ENCODE measurements at regions not wholly inside any gene's neighbourhood (a gene's known extent, or its start where the extent isn't known, plus 50 kb on each side); places are given as distances from the start of the nearest gene placed in this dataset.
A peak's percentile ranks its signal among the peaks of the same experiment; 100 is the strongest.

DNA sequence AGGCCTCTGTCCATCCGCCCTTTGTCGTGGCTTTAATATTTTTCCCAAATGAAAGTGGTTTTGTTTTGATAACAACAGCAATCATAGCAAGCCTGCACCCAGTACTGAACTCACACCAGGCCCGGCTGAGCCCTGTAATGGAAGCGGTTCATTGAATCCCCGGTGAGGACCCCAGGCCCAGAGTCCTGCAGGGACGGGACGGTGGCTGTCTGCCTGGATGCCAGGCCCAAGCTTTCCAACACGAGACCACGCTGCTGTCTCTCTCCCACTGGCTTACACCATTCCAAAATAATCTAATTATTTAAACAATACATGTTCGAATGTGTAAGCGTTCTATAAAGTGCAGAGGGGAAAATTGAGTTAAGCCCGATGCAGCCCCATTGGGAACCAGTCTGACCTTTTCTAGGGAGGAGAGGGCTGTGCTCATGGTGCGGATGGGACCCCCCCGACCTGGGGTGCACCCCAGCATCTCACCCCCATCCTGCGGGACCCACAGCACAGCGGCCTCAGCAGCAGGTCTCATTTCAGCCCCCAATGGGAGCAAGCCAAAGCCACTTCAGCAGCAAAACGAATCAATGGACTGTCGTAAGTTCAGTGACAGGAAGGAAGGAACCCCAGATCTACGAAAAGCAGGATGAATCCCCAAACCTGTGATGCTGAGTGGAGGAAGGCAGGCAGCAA, 1046.9 kb downstream of the BRD1 start:
- Mint-ChIP-seq H3K27me3 (peaks cover 5 to 61% (median 11%) of the 10 kb centered on the region in 5 donors), H3K27ac (no peak overlapping the region), H3K9me3 (peaks cover 0 to 21% (median 7%) of the 10 kb centered on the region in 9 donors), H3K4me3 (no peak overlapping the region), H3K4me1 (no peaks in the 10 kb centered on the region), H3K36me3 (peaks cover 0 to 14% (median 2%) of the 10 kb centered on the region in 3 donors)
- ATAC-seq (no peak), DNase-seq (peak in 1 of 10 donors; percentile 26)
- POLR2A ChIA-PET = no interaction called here

- POLR2A ChIA-PET = no interaction called here
- peak in 1 of 10 donors; percentile 35 for DNase-seq
- peaks cover 0 to 14% (median 2%) of the 10 kb centered on the region in 3 donors for H3K36me3 Mint-ChIP-seq
- no peak overlapping the region for H3K27ac Mint-ChIP-seq
- H3K9me3 Mint-ChIP-seq = peaks cover 0 to 21% (median 7%) of the 10 kb centered on the region in 9 donors
- ATAC-seq = no peak
- H3K4me3 Mint-ChIP-seq = no peak overlapping the region
- H3K27me3 Mint-ChIP-seq = peaks cover 6 to 60% (median 11%) of the 10 kb centered on the region in 5 donors
- no peaks in the 10 kb centered on the region for H3K4me1 Mint-ChIP-seq
Measured at GRCh38 chr22:48779661-48780596, 1047.7 kb downstream of the BRD1 start.

GRCh38 chr22:48779211-48779643, 1048.4 kb downstream of the BRD1 start:
- ATAC-seq (no peak), DNase-seq (peak in 1 of 10 donors; percentile 32)
- no peaks in the 10 kb centered on the region for H3K4me1 Mint-ChIP-seq
- H3K27ac Mint-ChIP-seq = no peak overlapping the region
- H3K9me3 Mint-ChIP-seq = peaks cover 0 to 21% (median 7%) of the 10 kb centered on the region in 9 donors
- H3K4me3 Mint-ChIP-seq = no peak overlapping the region
- POLR2A ChIA-PET = no interaction called here
- peaks cover 0 to 14% (median 2%) of the 10 kb centered on the region in 3 donors for H3K36me3 Mint-ChIP-seq
- peaks cover 8 to 54% (median 11%) of the 10 kb centered on the region in 5 donors for H3K27me3 Mint-ChIP-seq

- H3K4me1 Mint-ChIP-seq = no peaks in the 10 kb centered on the region
- peak in 1 of 10 donors; percentile 32 for DNase-seq
- H3K27ac Mint-ChIP-seq = no peak overlapping the region
- peaks cover 0 to 14% (median 2%) of the 10 kb centered on the region in 3 donors for H3K36me3 Mint-ChIP-seq
- H3K4me3 Mint-ChIP-seq = no peak overlapping the region
- H3K27me3 Mint-ChIP-seq = peaks cover 11 to 47% (median 16%) of the 10 kb centered on the region in 5 donors
- ATAC-seq = no peak
- H3K9me3 Mint-ChIP-seq = peaks cover 0 to 21% (median 7%) of the 10 kb centered on the region in 9 donors
- POLR2A ChIA-PET = no interaction called here
Measured at GRCh38 chr22:48778308-48779195, 1049.1 kb downstream of the BRD1 start.

GRCh38 chr22:48772286-48772907, 1055.3 kb downstream of the BRD1 start:
- H3K9me3 Mint-ChIP-seq = peaks cover 4 to 41% (median 22%) of the 10 kb centered on the region in 9 donors
- peak in 1 of 10 donors; percentile 55 for DNase-seq
- no peaks in the 10 kb centered on the region for H3K4me1 Mint-ChIP-seq
- H3K36me3 Mint-ChIP-seq = peaks cover 0 to 14% (median 2%) of the 10 kb centered on the region in 3 donors
- H3K4me3 Mint-ChIP-seq = no peak overlapping the region
- no peak overlapping the region for H3K27ac Mint-ChIP-seq
- POLR2A ChIA-PET = no interaction called here
- ATAC-seq = no peak
- peaks cover 0 to 17% (median 13%) of the 10 kb centered on the region in 5 donors for H3K27me3 Mint-ChIP-seq

- Mint-ChIP-seq H3K9me3 (peaks cover 0 to 49% (median 19%) of the 10 kb centered on the region in 9 donors), H3K4me1 (no peaks in the 10 kb centered on the region), H3K36me3 (peaks cover 0 to 11% (median 0%) of the 10 kb centered on the region in 3 donors), H3K27ac (no peak overlapping the region), H3K4me3 (no peak overlapping the region), H3K27me3 (peaks cover 0 to 12% (median 3%) of the 10 kb centered on the region in 5 donors)
- no peak for ATAC-seq
- POLR2A ChIA-PET = no interaction called here
- DNase-seq = peak in 1 of 10 donors; percentile 31
Measured at GRCh38 chr22:48765595-48765994, 1062.1 kb downstream of the BRD1 start.

GRCh38 chr22:48761546-48761945, 1066.1 kb downstream of the BRD1 start:
- DNase-seq (peak in 1 of 10 donors; percentile 27), ATAC-seq (no peak)
- Mint-ChIP-seq H3K4me3 (no peak overlapping the region), H3K27ac (peak overlapping the region in 1 of 10 donors; percentile 53), H3K9me3 (peaks cover 0 to 20% (median 10%) of the 10 kb centered on the region in 9 donors), H3K36me3 (peaks cover 0 to 5% (median 0%) of the 10 kb centered on the region in 3 donors), H3K4me1 (no peaks in the 10 kb centered on the region), H3K27me3 (peaks cover 0 to 36% (median 16%) of the 10 kb centered on the region in 5 donors)
- POLR2A ChIA-PET = no interaction called here

DNA sequence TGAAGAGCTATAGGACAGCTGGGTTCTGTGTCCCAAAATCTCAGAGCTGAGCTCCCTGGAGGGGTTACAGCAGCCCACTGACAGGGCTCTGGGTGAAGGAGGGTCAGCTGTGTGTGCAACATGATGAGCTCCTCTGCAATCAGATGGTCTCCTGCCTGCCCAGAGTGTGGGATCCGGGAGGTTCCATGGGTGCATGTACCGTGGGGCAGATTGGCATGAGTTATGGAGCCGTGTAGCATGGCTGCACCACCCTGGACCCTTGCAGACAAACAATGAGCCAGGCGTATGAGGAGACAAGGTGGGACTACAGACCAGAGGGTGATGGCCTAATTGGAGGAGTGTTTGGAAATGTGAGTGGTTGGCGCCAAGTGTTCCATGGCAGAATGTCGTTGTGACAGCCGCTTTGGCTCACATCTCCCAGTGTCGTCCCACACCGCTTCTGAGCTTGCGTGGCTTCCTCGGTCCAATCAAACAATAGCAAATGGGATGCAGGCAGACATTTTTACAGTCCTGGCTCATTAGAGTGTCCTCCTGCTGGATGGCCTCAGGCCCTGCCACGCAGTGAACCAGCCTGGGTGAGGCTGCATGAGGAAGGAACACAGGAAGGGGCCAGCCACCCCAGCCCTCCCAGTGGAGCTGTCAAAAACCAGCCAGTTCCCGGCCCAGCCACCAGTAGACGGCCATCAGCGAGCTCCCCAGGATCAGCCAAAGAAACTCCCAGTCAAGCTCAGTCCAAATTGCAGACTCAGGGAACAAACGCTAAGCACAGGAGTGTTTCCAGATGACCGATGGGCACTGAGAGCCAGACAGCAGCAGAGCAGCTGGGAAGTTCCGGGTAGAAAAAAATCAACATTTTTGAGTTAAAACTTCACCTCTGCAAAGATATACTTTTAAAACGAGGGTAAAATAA, 1066.9 kb downstream of the BRD1 start:
- peak in 1 of 10 donors; percentile 53 for DNase-seq
- ATAC-seq = no peak
- POLR2A ChIA-PET = no interaction called here
- Mint-ChIP-seq H3K27me3 (peaks cover 0 to 42% (median 24%) of the 10 kb centered on the region in 5 donors), H3K4me1 (no peaks in the 10 kb centered on the region), H3K36me3 (peaks cover 0 to 5% (median 0%) of the 10 kb centered on the region in 3 donors), H3K27ac (no peak overlapping the region), H3K4me3 (no peak overlapping the region), H3K9me3 (peaks cover 0 to 17% (median 7%) of the 10 kb centered on the region in 9 donors)

GRCh38 chr22:48758881-48759875, 1068.5 kb downstream of the BRD1 start:
- Mint-ChIP-seq H3K4me3 (no peak overlapping the region), H3K9me3 (peaks cover 0 to 7% (median 0%) of the 10 kb centered on the region in 9 donors), H3K27ac (no peak overlapping the region), H3K36me3 (no peaks in the 10 kb centered on the region), H3K27me3 (peaks cover 0 to 46% (median 29%) of the 10 kb centered on the region in 5 donors), H3K4me1 (no peaks in the 10 kb centered on the region)
- DNase-seq (peak in 1 of 10 donors; percentile 40), ATAC-seq (no peak)
- POLR2A ChIA-PET = no interaction called here

DNA sequence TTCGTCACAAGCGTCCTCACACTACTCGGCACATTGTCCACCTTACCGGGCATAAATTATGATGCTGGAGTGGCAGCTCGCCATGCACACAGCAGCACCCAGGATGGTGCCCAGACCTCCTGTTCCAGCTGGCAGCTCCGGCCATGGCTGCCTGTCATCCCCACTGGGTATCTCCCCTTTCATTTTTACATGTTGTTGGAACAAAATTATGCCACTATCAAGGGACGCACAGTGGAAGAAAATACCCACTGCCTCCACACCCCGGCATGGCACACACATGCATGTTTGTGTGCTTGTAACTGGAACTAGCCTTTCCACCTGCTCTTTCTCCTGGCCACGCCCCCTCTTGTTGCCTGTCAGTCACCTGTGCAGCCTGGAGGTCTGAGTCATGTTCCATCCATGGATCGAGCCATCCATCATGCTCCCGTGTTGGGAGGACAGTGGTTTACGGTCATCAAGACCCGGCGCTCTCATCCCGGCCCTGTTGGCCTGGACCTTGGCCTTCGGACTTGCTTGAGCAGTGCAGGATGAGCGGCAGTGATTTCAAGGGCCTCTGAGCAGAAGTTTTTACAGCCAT, 1069.6 kb downstream of the BRD1 start:
- no peak overlapping the region for H3K27ac Mint-ChIP-seq
- POLR2A ChIA-PET = no interaction called here
- H3K27me3 Mint-ChIP-seq = peaks cover 0 to 50% (median 31%) of the 10 kb centered on the region in 5 donors
- no peaks in the 10 kb centered on the region for H3K4me1 Mint-ChIP-seq
- H3K9me3 Mint-ChIP-seq = peaks cover 0 to 4% (median 0%) of the 10 kb centered on the region in 9 donors
- peak in 1 of 10 donors; percentile 34 for DNase-seq
- no peaks in the 10 kb centered on the region for H3K36me3 Mint-ChIP-seq
- ATAC-seq = no peak
- no peak overlapping the region for H3K4me3 Mint-ChIP-seq

Data from naive thymus-derived CD8-positive, alpha-beta T cell (primary cell).